Sigmoid colon (tissue), 6 donors: ENCODE measurements at regions not wholly inside any gene's neighbourhood (a gene's known extent, or its start where the extent isn't known, plus 50 kb on each side); places are given as distances from the start of the nearest gene placed in this dataset.

Experiments used
- DNase-seq: peaks from one replicate; pipeline ENCODE4 v3.0.0-alpha.2; 2019
- H3K27ac ChIP-seq, 4 donors: fragments of 200-600 bp; sonication (generic); one replicate each; pipeline ENCODE4 v1.5.1; 2016 to 2019; ENCODE audit warnings: mild to moderate bottlenecking in 1 of 4
- H3K27me3 ChIP-seq, 3 donors: fragments of 200-600 bp; sonication (generic); one replicate each; pipeline ENCODE4 v1.5.1; 2019; ENCODE audit warnings: mild to moderate bottlenecking in 1 of 3
- H3K36me3 ChIP-seq, 4 donors: fragments of 200-600 bp; sonication (generic); one replicate each; pipeline ENCODE4 v1.5.1; 2016 to 2019
- H3K4me1 ChIP-seq, 4 donors: fragments of 200-600 bp; sonication (generic); one replicate each; pipeline ENCODE4 v1.5.1; 2017 to 2019
- H3K4me3 ChIP-seq, 4 donors: fragments of 200-600 bp; sonication (generic); one replicate each; pipeline ENCODE4 v1.5.1; 2017 to 2019; ENCODE audit warnings: mild to moderate bottlenecking in 2 of 4, moderate library complexity in 1 of 4
- H3K9me3 ChIP-seq, 4 donors: fragments of 200-600 bp in 3 of 4; sonication (generic) in 3 of 4; one replicate each; pipeline versions ENCODE4 v1.5.1 to v1.6.1; 2013 to 2019
- EP300 ChIP-seq, 4 donors: sonication (generic); formaldehyde crosslinking; IDR thresholded peaks; one replicate each; pipeline ENCODE4 v1.6.1; 2017; ENCODE audit warnings: antibody characterized with exemption in 4 of 4
- POLR2A ChIP-seq, 2 donors: fragments of 450-650 bp; IDR thresholded peaks; one replicate each; pipeline ENCODE4 v1.6.1; 2016; ENCODE audit warnings: antibody characterized with exemption in 2 of 2, mild to moderate bottlenecking in 2 of 2, moderate library complexity in 2 of 2
- POLR2AphosphoS5 ChIP-seq, 4 donors: sonication (generic); formaldehyde crosslinking; IDR thresholded peaks; one replicate each; pipeline ENCODE4 v1.6.1; 2017; ENCODE audit warnings: antibody characterized with exemption in 4 of 4
- WGBS, 2 donors: extraction: QIAGEN DNeasy Blood & Tissue Kit; methylation state at CpG; one replicate each; pipeline ENCODE4 v1.1.7; 2013; 5-methylcytosine and 5-hydroxymethylcytosine counted together
- intact Hi-C: fragments of 100-400 bp; cut with DNase I; formaldehyde crosslinking; loops from one replicate; pipeline ENCODE4 v1.15.1; 2023
- TF ChIP-seq, protein P1 (sequence below), 4 experiments: fragments of 450-650 bp in 3 of 4; fragments of 200-600 bp in 1 of 4; IDR thresholded peaks; one replicate each; pipeline ENCODE4 v1.5.1; 2016 to 2019; ENCODE audit warnings: antibody characterized with exemption in 4 of 4, mild to moderate bottlenecking in 3 of 4, moderate library complexity in 2 of 4
- donor health status: healthy with polysubstance abuse.
- donor health status: healthy.

DNA sequence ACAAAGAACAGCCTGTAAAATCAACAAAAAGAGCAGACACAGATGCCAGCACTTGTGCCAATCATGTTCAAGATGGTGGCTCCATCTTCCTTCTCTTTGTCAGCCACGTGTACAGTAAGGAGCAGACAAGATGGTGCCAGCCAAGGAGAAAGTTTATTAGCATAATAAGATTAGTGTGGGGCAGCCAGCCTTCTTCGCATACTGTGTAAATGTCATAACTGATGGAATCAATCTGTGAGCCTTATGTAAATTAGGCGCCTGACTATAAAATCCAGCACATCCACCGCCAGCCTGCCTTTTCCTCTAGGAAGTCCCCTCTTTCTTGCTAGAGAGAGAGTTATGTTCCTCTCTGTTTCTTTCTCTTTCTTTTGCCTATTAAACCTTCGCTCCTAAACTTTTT lies 99.7 kb upstream of the RALGAPA2 start:
- Histone ChIP-seq H3K9me3 (no peaks in the 10 kb centered on the region), H3K4me3 (no peak overlapping the region), H3K4me1 (no peaks in the 10 kb centered on the region), H3K36me3 (no peaks in the 10 kb centered on the region), H3K27me3 (no peaks in the 10 kb centered on the region), H3K27ac (no peak overlapping the region)
- intact Hi-C loops, result no loop called here
- DNase-seq, result no peak
- TF ChIP-seq, protein P1, sequence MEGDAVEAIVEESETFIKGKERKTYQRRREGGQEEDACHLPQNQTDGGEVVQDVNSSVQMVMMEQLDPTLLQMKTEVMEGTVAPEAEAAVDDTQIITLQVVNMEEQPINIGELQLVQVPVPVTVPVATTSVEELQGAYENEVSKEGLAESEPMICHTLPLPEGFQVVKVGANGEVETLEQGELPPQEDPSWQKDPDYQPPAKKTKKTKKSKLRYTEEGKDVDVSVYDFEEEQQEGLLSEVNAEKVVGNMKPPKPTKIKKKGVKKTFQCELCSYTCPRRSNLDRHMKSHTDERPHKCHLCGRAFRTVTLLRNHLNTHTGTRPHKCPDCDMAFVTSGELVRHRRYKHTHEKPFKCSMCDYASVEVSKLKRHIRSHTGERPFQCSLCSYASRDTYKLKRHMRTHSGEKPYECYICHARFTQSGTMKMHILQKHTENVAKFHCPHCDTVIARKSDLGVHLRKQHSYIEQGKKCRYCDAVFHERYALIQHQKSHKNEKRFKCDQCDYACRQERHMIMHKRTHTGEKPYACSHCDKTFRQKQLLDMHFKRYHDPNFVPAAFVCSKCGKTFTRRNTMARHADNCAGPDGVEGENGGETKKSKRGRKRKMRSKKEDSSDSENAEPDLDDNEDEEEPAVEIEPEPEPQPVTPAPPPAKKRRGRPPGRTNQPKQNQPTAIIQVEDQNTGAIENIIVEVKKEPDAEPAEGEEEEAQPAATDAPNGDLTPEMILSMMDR (IDR thresholded peaks at IDR 0.05), result no peak
- TF ChIP-seq POLR2AphosphoS5 (IDR thresholded peaks at IDR 0.05), result no peak
- TF ChIP-seq POLR2A (IDR thresholded peaks at IDR 0.05), result no peak
- TF ChIP-seq EP300 (IDR thresholded peaks at IDR 0.05), result no peak
- WGBS, 2 donors, result 75 to 78% methylated on average over 5 of the region's 5 CpGs

DNA sequence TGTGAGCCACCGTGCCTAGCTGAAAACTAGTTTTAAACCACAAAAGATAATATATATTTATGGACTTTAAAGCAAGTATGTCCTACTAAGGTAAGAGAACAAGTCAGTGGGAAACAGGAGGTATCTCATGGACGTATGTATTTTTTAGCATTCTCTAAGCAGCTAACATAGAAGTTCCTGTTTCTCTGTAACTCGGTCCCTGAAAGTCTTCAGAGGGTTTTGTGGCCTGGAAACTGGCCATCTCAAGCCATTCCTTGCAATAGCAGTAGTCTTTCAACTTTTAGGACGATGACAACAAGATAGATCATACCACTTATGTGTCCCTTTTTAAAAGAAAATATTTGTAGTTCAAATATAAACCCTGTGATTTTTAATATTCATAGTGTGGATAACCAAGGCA lies 95.6 kb upstream of the RALGAPA2 start:
- no peak overlapping the region for H3K4me3 ChIP-seq
- TF ChIP-seq, protein P1 (IDR thresholded peaks at IDR 0.05), result no peak
- TF ChIP-seq EP300 (IDR thresholded peaks at IDR 0.05) (no peak), POLR2AphosphoS5 (IDR thresholded peaks at IDR 0.05) (no peak), POLR2A (IDR thresholded peaks at IDR 0.05) (no peak)
- no peaks in the 10 kb centered on the region for H3K27me3 ChIP-seq
- no peaks in the 10 kb centered on the region for H3K36me3 ChIP-seq
- 53 to 74% methylated on average over 4 of the region's 4 CpGs for WGBS, 2 donors
- H3K4me1 ChIP-seq, result no peaks in the 10 kb centered on the region
- no peak overlapping the region for H3K27ac ChIP-seq
- no peaks in the 10 kb centered on the region for H3K9me3 ChIP-seq
- no peak for DNase-seq
- intact Hi-C loops, result no loop called here

DNA sequence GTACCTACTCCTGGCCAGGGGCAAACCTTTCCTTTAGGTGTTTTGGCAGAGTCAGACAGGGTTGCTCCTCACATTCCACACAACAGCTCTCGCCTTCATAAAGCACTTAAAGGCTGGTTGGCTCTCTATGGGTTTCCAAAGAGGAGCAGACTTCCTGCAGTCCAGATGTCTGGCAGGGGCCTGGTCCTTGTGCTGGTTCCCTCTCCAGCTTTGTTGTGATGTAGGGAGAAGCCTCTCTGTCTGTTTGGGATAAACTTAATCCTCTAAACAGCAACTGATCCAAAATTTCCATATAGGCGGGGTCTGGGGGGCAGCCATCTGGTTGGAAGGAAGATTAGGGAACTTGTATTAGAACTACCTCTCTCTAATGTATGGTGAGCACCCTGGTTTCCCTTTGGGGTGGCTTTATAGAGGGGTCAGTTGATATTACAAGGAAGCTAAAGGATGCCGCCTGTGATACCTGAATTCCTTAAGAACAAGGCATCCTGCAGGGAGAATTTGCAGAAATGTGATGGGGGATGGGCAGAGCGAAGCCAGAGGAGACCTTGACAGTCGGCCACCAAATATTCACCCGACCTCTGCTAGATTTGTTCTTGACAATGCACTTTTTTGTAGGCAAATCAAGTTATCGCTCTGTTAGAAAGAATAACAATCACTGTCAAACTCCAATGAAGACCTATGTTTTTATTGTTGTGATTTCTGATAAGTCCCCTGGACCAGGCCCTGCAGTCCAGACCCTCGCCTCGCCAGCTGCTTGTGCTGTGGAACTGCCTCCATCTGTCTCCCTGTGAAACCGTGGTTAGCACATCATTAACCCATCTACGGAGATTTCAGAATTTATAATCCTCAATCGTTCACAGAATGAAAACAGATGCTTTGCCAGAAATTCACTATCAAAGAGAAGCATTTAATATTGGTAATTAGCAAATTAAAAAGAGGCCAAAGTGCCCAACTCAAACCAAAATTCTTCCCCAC lies 94.0 kb upstream of the RALGAPA2 start:
- 81 to 83% methylated on average over 12 of the region's 12 CpGs for WGBS, 2 donors
- no peak for DNase-seq
- intact Hi-C loops, result no loop called here
- no peak overlapping the region for H3K4me3 ChIP-seq
- H3K9me3 ChIP-seq, result no peaks in the 10 kb centered on the region
- no peaks in the 10 kb centered on the region for H3K36me3 ChIP-seq
- no peaks in the 10 kb centered on the region for H3K4me1 ChIP-seq
- no peak overlapping the region for H3K27ac ChIP-seq
- H3K27me3 ChIP-seq, result no peaks in the 10 kb centered on the region
- no peak for TF ChIP-seq POLR2AphosphoS5 (IDR thresholded peaks at IDR 0.05)
- no peak for TF ChIP-seq POLR2A (IDR thresholded peaks at IDR 0.05)
- TF ChIP-seq, protein P1 (IDR thresholded peaks at IDR 0.05), result no peak

DNA sequence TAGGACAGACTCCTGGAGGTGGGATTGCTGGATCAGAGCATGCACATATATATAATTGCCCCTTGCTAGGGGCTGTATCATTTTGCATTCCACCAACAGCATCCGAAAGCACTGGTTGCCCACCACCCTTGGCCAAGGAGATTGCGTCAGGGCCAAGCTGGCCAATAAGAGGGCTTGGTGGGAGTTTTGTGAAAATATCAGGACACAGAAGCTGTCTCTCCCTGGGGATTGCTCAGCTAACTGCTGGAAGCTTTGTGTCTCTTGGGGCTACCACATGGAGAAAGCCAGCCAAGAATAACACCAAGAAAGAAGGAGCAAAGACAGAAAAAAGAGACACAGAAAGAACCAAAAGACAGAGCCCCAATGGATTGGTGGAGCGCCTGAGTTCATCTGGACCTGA lies 90.6 kb upstream of the RALGAPA2 start:
- TF ChIP-seq EP300 (IDR thresholded peaks at IDR 0.05) (no peak), POLR2AphosphoS5 (IDR thresholded peaks at IDR 0.05) (no peak), POLR2A (IDR thresholded peaks at IDR 0.05) (no peak)
- TF ChIP-seq, protein P1 (IDR thresholded peaks at IDR 0.05), result no peak
- H3K4me1 ChIP-seq, result no peaks in the 10 kb centered on the region
- intact Hi-C loops, result no loop called here
- no peaks in the 10 kb centered on the region for H3K27me3 ChIP-seq
- no peaks in the 10 kb centered on the region for H3K36me3 ChIP-seq
- 96 to 98% methylated on average over 3 of the region's 3 CpGs for WGBS, 2 donors
- H3K27ac ChIP-seq, result no peak overlapping the region
- H3K9me3 ChIP-seq, result no peaks in the 10 kb centered on the region
- no peak overlapping the region for H3K4me3 ChIP-seq
- DNase-seq, result no peak
